ENCODE measurements at regions not wholly inside any gene's neighbourhood (a gene's known extent, or its start where the extent isn't known, plus 50 kb on each side); places are given as distances from the start of the nearest gene placed in this dataset.

- Mint-ChIP-seq H3K9me3 (peaks cover 0 to 23% (median 6%) of the 10 kb centered on the region in 9 donors), H3K36me3 (peaks cover 0 to 14% (median 0%) of the 10 kb centered on the region in 3 donors), H3K4me3 (no peak overlapping the region), H3K4me1 (peaks cover 2 to 22% (median 20%) of the 10 kb centered on the region in 4 donors), H3K27ac (no peak overlapping the region), H3K27me3 (peaks cover 3 to 26% (median 7%) of the 10 kb centered on the region in 5 donors)
- DNase-seq (no peak), ATAC-seq (no peak)
- POLR2A ChIA-PET: no interaction called here
Observed at GRCh38 chr22:22979121-22979724, 91.1 kb upstream of the GNAZ start.

- no peak overlapping the region for H3K27ac Mint-ChIP-seq
- H3K9me3 Mint-ChIP-seq: peaks cover 0 to 23% (median 6%) of the 10 kb centered on the region in 9 donors
- H3K36me3 Mint-ChIP-seq: peaks cover 0 to 14% (median 0%) of the 10 kb centered on the region in 3 donors
- DNase-seq (no peak), ATAC-seq (no peak)
- POLR2A ChIA-PET: no interaction called here
- H3K27me3 Mint-ChIP-seq: peaks cover 3 to 22% (median 7%) of the 10 kb centered on the region in 5 donors
- peaks cover 6 to 23% (median 20%) of the 10 kb centered on the region in 4 donors for H3K4me1 Mint-ChIP-seq
- no peak overlapping the region for H3K4me3 Mint-ChIP-seq
Observed at GRCh38 chr22:22979954-22980353, 90.4 kb upstream of the GNAZ start.

GRCh38 chr22:22981670-22982571, 88.4 kb upstream of the GNAZ start:
- peaks cover 6 to 23% (median 20%) of the 10 kb centered on the region in 4 donors for H3K4me1 Mint-ChIP-seq
- POLR2A ChIA-PET: no interaction called here

GRCh38 chr22:22982616-22983015, 87.7 kb upstream of the GNAZ start:
- ATAC-seq (no peak), DNase-seq (no peak)
- H3K27ac Mint-ChIP-seq: peak overlapping the region in 2 of 10 donors; percentile 21 to 34
- POLR2A ChIA-PET: no interaction called here
- peaks cover 0 to 10% (median 0%) of the 10 kb centered on the region in 5 donors for H3K27me3 Mint-ChIP-seq
- H3K36me3 Mint-ChIP-seq: peaks cover 0 to 14% (median 0%) of the 10 kb centered on the region in 3 donors
- H3K4me1 Mint-ChIP-seq: peaks cover 6 to 23% (median 20%) of the 10 kb centered on the region in 4 donors
- H3K9me3 Mint-ChIP-seq: peaks cover 0 to 23% (median 6%) of the 10 kb centered on the region in 9 donors
- no peak overlapping the region for H3K4me3 Mint-ChIP-seq

More at GRCh38 chr22:22981670-22982571, 88.4 kb upstream of the GNAZ start:
- H3K9me3 Mint-ChIP-seq: peaks cover 0 to 23% (median 6%) of the 10 kb centered on the region in 9 donors
- H3K27ac Mint-ChIP-seq: peak overlapping the region in 2 of 10 donors; percentile 21 to 56
- DNase-seq (no peak), ATAC-seq (no peak)
- no peak overlapping the region for H3K4me3 Mint-ChIP-seq
- H3K27me3 Mint-ChIP-seq: peaks cover 0 to 10% (median 2%) of the 10 kb centered on the region in 5 donors
- H3K36me3 Mint-ChIP-seq: peaks cover 0 to 14% (median 0%) of the 10 kb centered on the region in 3 donors

GRCh38 chr22:22983123-22983522, 87.2 kb upstream of the GNAZ start:
- peaks cover 0 to 10% (median under 1%) of the 10 kb centered on the region in 5 donors for H3K27me3 Mint-ChIP-seq
- peak in 1 of 2 donors; percentile 65 for ATAC-seq
- POLR2A ChIA-PET: no interaction called here
- H3K27ac Mint-ChIP-seq: peak overlapping the region in 6 of 10 donors; percentile 1 to 34 (median 14)
- DNase-seq: peak in 2 of 10 donors; percentile 30
- H3K4me1 Mint-ChIP-seq: peaks cover 6 to 23% (median 20%) of the 10 kb centered on the region in 4 donors
- peaks cover 0 to 23% (median 6%) of the 10 kb centered on the region in 9 donors for H3K9me3 Mint-ChIP-seq
- H3K36me3 Mint-ChIP-seq: peaks cover 0 to 14% (median 0%) of the 10 kb centered on the region in 3 donors
- peak overlapping the region in 5 of 10 donors; percentile 8 to 48 (median 28) for H3K4me3 Mint-ChIP-seq

GRCh38 chr22:22983816-22984215, 86.5 kb upstream of the GNAZ start:
- DNase-seq: no peak
- H3K27ac Mint-ChIP-seq: peak overlapping the region in 1 of 10 donors; percentile 53
- ATAC-seq: no peak
- H3K27me3 Mint-ChIP-seq: peaks cover 0 to 10% (median 3%) of the 10 kb centered on the region in 5 donors
- POLR2A ChIA-PET: no interaction called here
- peaks cover 0 to 21% (median 6%) of the 10 kb centered on the region in 9 donors for H3K9me3 Mint-ChIP-seq
- H3K36me3 Mint-ChIP-seq: peaks cover 0 to 13% (median 0%) of the 10 kb centered on the region in 3 donors
- H3K4me1 Mint-ChIP-seq: peaks cover 6 to 23% (median 20%) of the 10 kb centered on the region in 4 donors
- H3K4me3 Mint-ChIP-seq: peak overlapping the region in 1 of 10 donors; percentile 48

GRCh38 chr22:22984967-22985366, 85.4 kb upstream of the GNAZ start:
- POLR2A ChIA-PET: no interaction called here
- Mint-ChIP-seq H3K9me3 (peaks cover 0 to 11% (median 6%) of the 10 kb centered on the region in 9 donors), H3K27me3 (peaks cover 0 to 10% (median 6%) of the 10 kb centered on the region in 5 donors), H3K4me1 (peaks cover 6 to 23% (median 20%) of the 10 kb centered on the region in 4 donors), H3K27ac (no peak overlapping the region), H3K4me3 (no peak overlapping the region), H3K36me3 (peaks cover 0 to 7% (median 0%) of the 10 kb centered on the region in 3 donors)
- ATAC-seq (no peak), DNase-seq (no peak)

- H3K9me3 Mint-ChIP-seq: peaks cover 0 to 3% (median 0%) of the 10 kb centered on the region in 9 donors
- DNase-seq (no peak), ATAC-seq (no peak)
- no peaks in the 10 kb centered on the region for H3K36me3 Mint-ChIP-seq
- peaks cover 5 to 20% (median 15%) of the 10 kb centered on the region in 5 donors for H3K27me3 Mint-ChIP-seq
- peaks cover 6 to 23% (median 20%) of the 10 kb centered on the region in 4 donors for H3K4me1 Mint-ChIP-seq
- H3K27ac Mint-ChIP-seq: no peak overlapping the region
- POLR2A ChIA-PET: no interaction called here
- no peak overlapping the region for H3K4me3 Mint-ChIP-seq
Observed at GRCh38 chr22:22986008-22986407, 84.3 kb upstream of the GNAZ start.

GRCh38 chr22:22986640-22987039, 83.7 kb upstream of the GNAZ start:
- H3K4me1 Mint-ChIP-seq: peaks cover 6 to 23% (median 20%) of the 10 kb centered on the region in 4 donors
- DNase-seq (no peak), ATAC-seq (no peak)
- H3K27me3 Mint-ChIP-seq: peaks cover 5 to 20% (median 18%) of the 10 kb centered on the region in 5 donors
- no peaks in the 10 kb centered on the region for H3K36me3 Mint-ChIP-seq
- peaks cover 0 to 2% (median 0%) of the 10 kb centered on the region in 9 donors for H3K9me3 Mint-ChIP-seq
- POLR2A ChIA-PET: no interaction called here
- H3K4me3 Mint-ChIP-seq: no peak overlapping the region
- peak overlapping the region in 1 of 10 donors; percentile 28 for H3K27ac Mint-ChIP-seq

GRCh38 chr22:22988150-22988549, 82.2 kb upstream of the GNAZ start:
- no peak overlapping the region for H3K27ac Mint-ChIP-seq
- ATAC-seq (no peak), DNase-seq (no peak)
- no peaks in the 10 kb centered on the region for H3K9me3 Mint-ChIP-seq
- no peaks in the 10 kb centered on the region for H3K36me3 Mint-ChIP-seq
- no peak overlapping the region for H3K4me3 Mint-ChIP-seq
- H3K4me1 Mint-ChIP-seq: peaks cover 6 to 11% (median 9%) of the 10 kb centered on the region in 4 donors
- POLR2A ChIA-PET: no interaction called here
- peaks cover 5 to 26% (median 19%) of the 10 kb centered on the region in 5 donors for H3K27me3 Mint-ChIP-seq

GRCh38 chr22:22988785-22989184, 81.5 kb upstream of the GNAZ start:
- Mint-ChIP-seq H3K9me3 (no peaks in the 10 kb centered on the region), H3K27ac (no peak overlapping the region), H3K36me3 (no peaks in the 10 kb centered on the region), H3K4me1 (peaks cover 2 to 6% (median 5%) of the 10 kb centered on the region in 4 donors), H3K4me3 (no peak overlapping the region), H3K27me3 (peaks cover 5 to 32% (median 22%) of the 10 kb centered on the region in 5 donors)
- no peak for ATAC-seq
- POLR2A ChIA-PET: interaction anchor here (0.7 kb wide), 1 partner anchor 225 kb away, joined by 3 read pairs; no protein-coding TSS in a partner anchor
- DNase-seq: no peak

- Mint-ChIP-seq H3K4me3 (no peak overlapping the region), H3K27ac (no peak overlapping the region), H3K4me1 (peaks cover 0 to under 1% (median under 1%) of the 10 kb centered on the region in 4 donors), H3K36me3 (peaks cover 0 to 1% (median 0%) of the 10 kb centered on the region in 3 donors), H3K9me3 (peaks cover 0 to 5% (median 0%) of the 10 kb centered on the region in 9 donors), H3K27me3 (peaks cover 7 to 43% (median 22%) of the 10 kb centered on the region in 5 donors)
- no peak for DNase-seq
- POLR2A ChIA-PET: no interaction called here
- no peak for ATAC-seq
Observed at GRCh38 chr22:22989856-22990255, 80.5 kb upstream of the GNAZ start.

Data from naive thymus-derived CD8-positive, alpha-beta T cell (primary cell).